Tibial nerve (tissue), 4 donors: ENCODE measurements at regions not wholly inside any gene's neighbourhood (a gene's known extent, or its start where the extent isn't known, plus 50 kb on each side); places are given as distances from the start of the nearest gene placed in this dataset.

ENCODE experiments used
- CTCF ChIP-seq, 5 experiments: fragments of 200-600 bp in 3 of 5; fragments of 450-650 bp in 2 of 5; sonication (generic) in 3 of 5; IDR thresholded peaks; one replicate each; pipeline ENCODE4 v1.5.1; 2016 to 2019; ENCODE audit warnings: antibody characterized with exemption in 5 of 5, mild to moderate bottlenecking in 3 of 5, moderate library complexity in 2 of 5
- EP300 ChIP-seq, 2 donors: sonication (generic); formaldehyde crosslinking; IDR thresholded peaks; one replicate each; pipeline ENCODE4 v1.6.1; 2017; ENCODE audit warnings: antibody characterized with exemption in 2 of 2, mild to moderate bottlenecking in 1 of 2
- POLR2A ChIP-seq, 2 donors: fragments of 450-650 bp; IDR thresholded peaks; one replicate each; pipeline ENCODE4 v1.6.1; 2017; ENCODE audit warnings: antibody characterized with exemption in 2 of 2, mild to moderate bottlenecking in 2 of 2, moderate library complexity in 2 of 2

GRCh38 chr5:167389537-167389936 lies 901.9 kb upstream of the WWC1 start:
- TF ChIP-seq POLR2A (IDR thresholded peaks at IDR 0.05) (no peak), CTCF (IDR thresholded peaks at IDR 0.05) (no peak), EP300 (IDR thresholded peaks at IDR 0.05) (no peak)
